Stimulated activated naive B cell treated with anti-CD40 and anti-IgM and Interleukin-4, amounts not matched to agents 10 μg/mL and 1 μg/mL and 100 μg/mL, for 72 hours (primary cell): ENCODE measurements at regions not wholly inside any gene's neighbourhood (a gene's known extent, or its start where the extent isn't known, plus 50 kb on each side); places are given as distances from the start of the nearest gene placed in this dataset.

Experiments used
- ATAC-seq, 2 donors: fragments of 150-1000 bp; cut with Tn5 transposase; replicated peaks; 2 replicates each; pipeline ENCODE4 v1.10.0; 2021; ENCODE audit warnings: moderate library complexity in 1 of 2
- DNase-seq: peaks from one replicate; pipeline ENCODE4 v3.0.0; 2021
- H3K27ac Mint-ChIP-seq: one replicate; pipeline ENCODE4 v1.8.0; 2022; ENCODE audit warnings: mild to moderate bottlenecking, mixed read lengths
- H3K27me3 Mint-ChIP-seq, 2 donors: one replicate each; pipeline ENCODE4 v1.8.0; 2022; ENCODE audit warnings: mixed read lengths in 2 of 2
- H3K36me3 Mint-ChIP-seq, 2 donors: one replicate each; pipeline ENCODE4 v1.8.0; 2022; ENCODE audit warnings: mixed read lengths in 2 of 2, mild to moderate bottlenecking in 1 of 2
- H3K4me1 Mint-ChIP-seq, 2 donors: one replicate each; pipeline ENCODE4 v1.8.0; 2022; ENCODE audit warnings: mixed read lengths in 2 of 2, mild to moderate bottlenecking in 1 of 2
- H3K4me3 Mint-ChIP-seq, 2 donors: one replicate each; pipeline ENCODE4 v1.8.0; 2022; ENCODE audit warnings: mild to moderate bottlenecking in 2 of 2, mixed read lengths in 2 of 2, moderate library complexity in 1 of 2
- H3K9me3 Mint-ChIP-seq, 2 donors: one replicate each; pipeline ENCODE4 v1.8.0; 2022; ENCODE audit warnings: mixed read lengths in 2 of 2, mild to moderate bottlenecking in 1 of 2

- Mint-ChIP-seq H3K4me3 (no peak overlapping the region), H3K9me3 (peaks cover 0 to 3% of the 10 kb centered on the region in 2 donors), H3K27ac (no peak overlapping the region), H3K27me3 (no peaks in the 10 kb centered on the region), H3K4me1 (no peaks in the 10 kb centered on the region), H3K36me3 (no peaks in the 10 kb centered on the region)
- DNase-seq: no peak
- no peak for ATAC-seq
Measured at GRCh38 chr4:178349601-178350000, 907.4 kb upstream of the AGA start.

DNA sequence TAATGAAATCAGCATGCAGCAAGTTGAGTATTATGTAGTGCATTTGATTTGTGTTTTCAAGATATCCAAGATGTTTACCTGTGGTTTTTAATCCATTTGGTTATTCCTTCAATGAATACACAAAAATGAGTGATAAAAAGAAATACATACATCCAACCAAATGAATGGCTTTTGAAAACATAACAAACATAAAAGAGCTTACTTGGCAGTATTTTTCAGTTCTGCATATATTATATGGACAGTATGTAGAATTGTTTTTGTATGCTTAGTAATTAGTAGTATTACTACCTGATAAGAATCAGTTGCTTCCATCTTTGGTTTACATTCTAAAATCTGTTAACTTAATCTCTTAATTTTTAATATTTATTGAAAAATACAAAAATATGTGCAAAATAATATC lies 908.9 kb upstream of the AGA start:
- Mint-ChIP-seq H3K9me3 (peaks cover 0 to 3% of the 10 kb centered on the region in 2 donors), H3K36me3 (no peaks in the 10 kb centered on the region), H3K4me3 (no peak overlapping the region), H3K27ac (no peak overlapping the region), H3K4me1 (no peaks in the 10 kb centered on the region), H3K27me3 (no peaks in the 10 kb centered on the region)
- DNase-seq (no peak), ATAC-seq (no peak)

GRCh38 chr4:178356725-178357124 lies 914.5 kb upstream of the AGA start:
- Mint-ChIP-seq H3K27me3 (no peaks in the 10 kb centered on the region), H3K9me3 (peaks cover 5 to 16% of the 10 kb centered on the region in 2 donors), H3K4me3 (no peak overlapping the region), H3K27ac (no peak overlapping the region), H3K4me1 (no peaks in the 10 kb centered on the region), H3K36me3 (no peaks in the 10 kb centered on the region)
- ATAC-seq (no peak), DNase-seq (no peak)

GRCh38 chr4:178385481-178385880 lies 943.2 kb upstream of the AGA start:
- H3K27ac Mint-ChIP-seq: no peak overlapping the region
- H3K4me1 Mint-ChIP-seq: no peaks in the 10 kb centered on the region
- H3K4me3 Mint-ChIP-seq: no peak overlapping the region
- ATAC-seq: no peak
- H3K36me3 Mint-ChIP-seq: no peaks in the 10 kb centered on the region
- DNase-seq: no peak
- no peaks in the 10 kb centered on the region for H3K27me3 Mint-ChIP-seq
- peaks cover 0 to 3% of the 10 kb centered on the region in 2 donors for H3K9me3 Mint-ChIP-seq

- Mint-ChIP-seq H3K9me3 (peaks cover 0 to 3% of the 10 kb centered on the region in 2 donors), H3K4me3 (no peak overlapping the region), H3K27ac (no peak overlapping the region), H3K36me3 (no peaks in the 10 kb centered on the region), H3K27me3 (no peaks in the 10 kb centered on the region), H3K4me1 (no peaks in the 10 kb centered on the region)
- DNase-seq: no peak
- no peak for ATAC-seq
Measured at GRCh38 chr4:178387756-178388155, 945.5 kb upstream of the AGA start.

DNA sequence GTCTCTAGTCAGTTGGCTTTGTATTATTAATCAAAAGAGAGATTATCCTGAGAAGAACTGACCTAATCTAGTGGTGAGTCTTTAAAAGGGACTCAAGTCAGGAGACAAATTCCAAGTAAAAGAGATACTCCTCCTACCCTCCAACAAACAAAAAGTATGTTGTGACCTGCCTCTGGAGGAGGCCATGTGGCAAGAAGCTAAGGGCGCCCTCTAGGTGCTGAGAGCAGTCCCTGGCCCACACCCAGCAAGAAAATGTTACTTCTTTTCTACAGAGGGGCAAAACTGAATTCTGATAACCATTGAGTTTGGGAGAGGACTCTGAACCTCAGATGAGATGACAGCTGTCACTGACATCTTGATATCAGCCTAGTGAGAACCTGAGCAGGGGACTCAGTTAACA lies 953.6 kb upstream of the AGA start:
- Mint-ChIP-seq H3K4me3 (no peak overlapping the region), H3K4me1 (no peaks in the 10 kb centered on the region), H3K27ac (no peak overlapping the region), H3K36me3 (no peaks in the 10 kb centered on the region), H3K9me3 (peaks cover 0 to 3% of the 10 kb centered on the region in 2 donors), H3K27me3 (no peaks in the 10 kb centered on the region)
- DNase-seq (no peak), ATAC-seq (no peak)

DNA sequence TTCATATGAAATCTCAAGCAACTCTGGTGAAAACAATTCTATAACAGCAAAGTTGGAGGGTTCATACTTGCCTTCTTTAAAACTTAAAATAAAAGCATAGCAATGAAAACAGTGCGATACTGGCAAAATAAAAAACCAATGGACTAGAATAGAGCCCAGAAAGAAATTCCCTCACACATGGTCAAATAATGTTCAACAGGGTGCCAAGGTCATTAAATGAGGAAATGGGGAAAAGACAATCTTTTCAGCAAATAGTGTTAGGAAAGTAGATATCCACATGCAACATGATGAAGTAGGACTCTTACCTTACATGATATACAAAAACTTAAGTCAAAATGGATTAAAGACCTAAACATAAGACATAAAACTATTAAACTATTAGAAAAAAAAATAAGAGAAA lies 970.2 kb upstream of the AGA start:
- no peak overlapping the region for H3K4me3 Mint-ChIP-seq
- peaks cover 0 to 5% of the 10 kb centered on the region in 2 donors for H3K9me3 Mint-ChIP-seq
- no peak for ATAC-seq
- no peaks in the 10 kb centered on the region for H3K36me3 Mint-ChIP-seq
- DNase-seq: no peak
- H3K27me3 Mint-ChIP-seq: no peaks in the 10 kb centered on the region
- no peak overlapping the region for H3K27ac Mint-ChIP-seq
- no peaks in the 10 kb centered on the region for H3K4me1 Mint-ChIP-seq

GRCh38 chr4:178414042-178414441 lies 971.8 kb upstream of the AGA start:
- Mint-ChIP-seq H3K36me3 (no peaks in the 10 kb centered on the region), H3K4me1 (no peaks in the 10 kb centered on the region), H3K9me3 (no peaks in the 10 kb centered on the region), H3K27me3 (no peaks in the 10 kb centered on the region), H3K4me3 (no peak overlapping the region), H3K27ac (no peak overlapping the region)
- no peak for ATAC-seq
- no peak for DNase-seq

GRCh38 chr4:178414881-178415446 lies 972.7 kb upstream of the AGA start:
- ATAC-seq: no peak
- H3K27me3 Mint-ChIP-seq: no peaks in the 10 kb centered on the region
- no peak overlapping the region for H3K27ac Mint-ChIP-seq
- no peak overlapping the region for H3K4me3 Mint-ChIP-seq
- no peaks in the 10 kb centered on the region for H3K4me1 Mint-ChIP-seq
- no peaks in the 10 kb centered on the region for H3K36me3 Mint-ChIP-seq
- DNase-seq: no peak
- H3K9me3 Mint-ChIP-seq: peaks cover 0 to 2% of the 10 kb centered on the region in 2 donors

GRCh38 chr4:178415925-178416324 lies 973.7 kb upstream of the AGA start:
- Mint-ChIP-seq H3K36me3 (no peaks in the 10 kb centered on the region), H3K27me3 (no peaks in the 10 kb centered on the region), H3K4me3 (no peak overlapping the region), H3K9me3 (peaks cover 0 to 2% of the 10 kb centered on the region in 2 donors), H3K4me1 (no peaks in the 10 kb centered on the region), H3K27ac (no peak overlapping the region)
- no peak for DNase-seq
- ATAC-seq: no peak

DNA sequence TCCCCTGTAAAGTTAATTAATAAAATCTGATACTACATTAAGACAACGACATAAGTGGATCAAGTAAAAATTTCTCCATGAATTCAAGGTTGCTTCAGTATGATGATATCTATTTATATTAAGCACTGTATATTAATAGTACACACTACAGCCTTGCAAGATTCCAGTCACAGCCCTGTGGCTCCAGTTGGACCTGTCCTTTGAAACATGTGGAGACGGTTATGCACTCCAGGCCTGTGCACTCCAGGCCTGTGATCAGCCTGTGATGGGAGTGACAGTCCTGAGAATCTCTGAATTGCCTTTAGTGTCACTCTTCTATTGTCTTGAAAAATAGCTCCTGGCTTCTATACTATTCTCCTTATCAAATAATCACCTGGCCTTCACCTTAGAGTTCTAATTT lies 981.1 kb upstream of the AGA start:
- no peaks in the 10 kb centered on the region for H3K27me3 Mint-ChIP-seq
- no peaks in the 10 kb centered on the region for H3K4me1 Mint-ChIP-seq
- peaks cover 4 to 5% of the 10 kb centered on the region in 2 donors for H3K9me3 Mint-ChIP-seq
- DNase-seq (no peak), ATAC-seq (no peak)
- no peak overlapping the region for H3K4me3 Mint-ChIP-seq
- H3K36me3 Mint-ChIP-seq: no peaks in the 10 kb centered on the region
- H3K27ac Mint-ChIP-seq: no peak overlapping the region

GRCh38 chr4:178426871-178427270 lies 984.6 kb upstream of the AGA start:
- Mint-ChIP-seq H3K9me3 (peaks cover 0 to 4% of the 10 kb centered on the region in 2 donors), H3K4me1 (no peaks in the 10 kb centered on the region), H3K27me3 (no peaks in the 10 kb centered on the region), H3K36me3 (no peaks in the 10 kb centered on the region), H3K27ac (no peak overlapping the region), H3K4me3 (no peak overlapping the region)
- ATAC-seq (no peak), DNase-seq (no peak)

DNA sequence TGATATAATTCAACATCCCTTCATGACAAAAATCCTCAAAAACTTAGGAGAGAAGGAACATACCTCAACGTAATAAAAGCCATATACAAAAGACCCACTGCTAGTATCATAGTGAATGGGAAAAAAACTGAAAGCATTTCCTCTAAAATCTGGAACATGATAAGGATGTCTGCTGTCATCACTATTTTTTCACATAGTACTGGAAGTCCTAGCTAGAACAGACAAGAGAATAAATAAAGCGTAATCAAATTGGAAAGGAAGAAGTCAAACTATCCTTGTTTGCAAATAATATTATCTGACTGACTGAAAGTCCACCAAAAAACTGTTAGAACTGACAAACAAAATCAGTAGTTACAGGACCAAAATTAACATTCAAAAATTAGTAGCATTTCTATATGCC lies 985.4 kb upstream of the AGA start:
- Mint-ChIP-seq H3K4me1 (no peaks in the 10 kb centered on the region), H3K27me3 (no peaks in the 10 kb centered on the region), H3K4me3 (no peak overlapping the region), H3K36me3 (no peaks in the 10 kb centered on the region), H3K27ac (no peak overlapping the region), H3K9me3 (peaks cover 0 to 4% of the 10 kb centered on the region in 2 donors)
- ATAC-seq: no peak
- DNase-seq: no peak

DNA sequence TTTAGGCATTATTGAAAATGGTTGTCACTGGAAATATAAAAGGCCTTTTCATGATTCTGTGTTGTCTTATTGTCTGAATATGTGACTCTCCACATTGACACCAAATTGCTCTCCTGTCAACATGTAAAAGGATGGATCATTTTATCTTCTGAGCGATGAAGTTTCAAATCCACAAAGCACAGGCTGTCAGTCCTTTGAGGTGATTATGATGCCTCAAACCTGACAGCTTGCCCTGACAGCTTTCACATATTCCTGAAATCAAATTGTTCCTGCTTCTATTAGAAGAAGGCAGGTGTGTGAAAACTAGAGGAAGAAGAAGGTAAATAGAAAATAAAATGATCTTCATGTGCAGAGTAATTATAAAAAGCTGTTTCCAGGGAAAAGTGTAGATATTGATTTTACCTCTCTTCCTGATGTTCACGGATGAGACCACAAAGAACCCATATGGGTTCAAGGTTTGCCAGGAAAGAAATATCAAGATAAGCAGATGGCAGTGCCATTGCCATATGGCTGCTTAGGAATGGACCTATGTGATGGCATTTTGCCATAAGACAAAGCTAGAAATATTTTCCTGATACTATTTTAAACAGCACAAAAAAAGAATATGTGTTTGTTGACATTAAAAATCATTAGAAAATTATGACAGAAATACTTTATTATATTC lies 1006.3 kb upstream of the AGA start:
- H3K27ac Mint-ChIP-seq: no peak overlapping the region
- no peak overlapping the region for H3K4me3 Mint-ChIP-seq
- H3K36me3 Mint-ChIP-seq: no peaks in the 10 kb centered on the region

GRCh38 chr4:178450614-178451013 lies 1008.4 kb upstream of the AGA start:
- Mint-ChIP-seq H3K36me3 (no peaks in the 10 kb centered on the region), H3K4me1 (no peaks in the 10 kb centered on the region)
- ATAC-seq: no peak

More for the DNA sequence above, 1006.3 kb upstream of the AGA start:
- DNase-seq: no peak
- no peaks in the 10 kb centered on the region for H3K4me1 Mint-ChIP-seq
- no peaks in the 10 kb centered on the region for H3K27me3 Mint-ChIP-seq
- peaks cover 0 to 3% of the 10 kb centered on the region in 2 donors for H3K9me3 Mint-ChIP-seq
- no peak for ATAC-seq

More at GRCh38 chr4:178450614-178451013, 1008.4 kb upstream of the AGA start:
- no peak for DNase-seq
- Mint-ChIP-seq H3K9me3 (peaks cover 0 to 5% of the 10 kb centered on the region in 2 donors), H3K4me3 (no peak overlapping the region), H3K27me3 (no peaks in the 10 kb centered on the region), H3K27ac (no peak overlapping the region)
